Fibroblast of lung (primary cell): ENCODE measurements at regions not wholly inside any gene's neighbourhood (a gene's known extent, or its start where the extent isn't known, plus 50 kb on each side); places are given as distances from the start of the nearest gene placed in this dataset.

Source experiments
- EZH2 ChIP-seq: IDR thresholded peaks from 2 replicates; pipeline ENCODE4 v1.5.1; 2012; ENCODE audit warnings: low read length, control low read depth, mild to moderate bottlenecking; ENCODE audit errors: missing control alignments
- TF ChIP-seq, protein P1 (sequence below), 2 donors: IDR thresholded peaks in 1 of 2; conservative IDR thresholded peaks in 1 of 2; 1 replicate in 1 of 2; 2 replicates in 1 of 2; pipeline ENCODE4 v1.5.1; 2011 to 2012; ENCODE audit warnings: low read length in 2 of 2, control low read depth in 1 of 2, inconsistent platforms in 1 of 2, low read depth in 1 of 2, mild to moderate bottlenecking in 1 of 2

DNA sequence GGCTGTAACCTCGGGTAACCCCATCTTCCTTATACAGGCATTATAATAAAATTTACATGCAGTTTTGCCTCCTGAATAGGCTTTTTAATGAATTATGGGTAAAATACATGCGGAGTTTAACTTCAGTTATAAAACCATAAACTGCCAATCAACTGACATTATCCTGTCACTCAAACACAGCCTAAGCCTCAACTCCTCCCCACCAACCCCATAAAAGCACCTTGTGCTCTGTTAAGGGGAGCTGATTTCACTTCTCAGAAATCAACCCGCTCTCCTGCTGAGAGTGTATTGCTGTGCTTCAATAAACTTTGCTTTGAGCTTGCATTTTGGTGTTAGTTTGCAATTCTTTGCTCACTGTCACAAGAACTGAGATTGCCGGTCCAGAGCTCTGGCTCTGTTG lies 1812.2 kb downstream of the BRINP3 start:
- TF ChIP-seq, protein P1, sequence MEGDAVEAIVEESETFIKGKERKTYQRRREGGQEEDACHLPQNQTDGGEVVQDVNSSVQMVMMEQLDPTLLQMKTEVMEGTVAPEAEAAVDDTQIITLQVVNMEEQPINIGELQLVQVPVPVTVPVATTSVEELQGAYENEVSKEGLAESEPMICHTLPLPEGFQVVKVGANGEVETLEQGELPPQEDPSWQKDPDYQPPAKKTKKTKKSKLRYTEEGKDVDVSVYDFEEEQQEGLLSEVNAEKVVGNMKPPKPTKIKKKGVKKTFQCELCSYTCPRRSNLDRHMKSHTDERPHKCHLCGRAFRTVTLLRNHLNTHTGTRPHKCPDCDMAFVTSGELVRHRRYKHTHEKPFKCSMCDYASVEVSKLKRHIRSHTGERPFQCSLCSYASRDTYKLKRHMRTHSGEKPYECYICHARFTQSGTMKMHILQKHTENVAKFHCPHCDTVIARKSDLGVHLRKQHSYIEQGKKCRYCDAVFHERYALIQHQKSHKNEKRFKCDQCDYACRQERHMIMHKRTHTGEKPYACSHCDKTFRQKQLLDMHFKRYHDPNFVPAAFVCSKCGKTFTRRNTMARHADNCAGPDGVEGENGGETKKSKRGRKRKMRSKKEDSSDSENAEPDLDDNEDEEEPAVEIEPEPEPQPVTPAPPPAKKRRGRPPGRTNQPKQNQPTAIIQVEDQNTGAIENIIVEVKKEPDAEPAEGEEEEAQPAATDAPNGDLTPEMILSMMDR (conservative IDR thresholded peaks at IDR 0.05 in 1 of 2, IDR thresholded peaks at IDR 0.05 in 1 of 2; ENCODE audit: low read depth in 1 of 2, low read length in 2 of 2): no peak
- no peak for TF ChIP-seq EZH2
